ENCODE measurements at regions not wholly inside any gene's neighbourhood (a gene's known extent, or its start where the extent isn't known, plus 50 kb on each side); places are given as distances from the start of the nearest gene placed in this dataset.
"Not testable (repeated sequence)": the region's sequence is repeated elsewhere in the genome, so short reads cannot be mapped to it uniquely, and the experiment has no call there.

GRCh38 chr2:219868635-219869034, 241.2 kb downstream of the SLC4A3 start:
- H3K4me3 ChIP-seq (ENCODE audit: low read length), result no peak overlapping the region
- DNase-seq (ENCODE audit: low read depth), result no peak
- TF ChIP-seq CTCF (conservative IDR thresholded peaks at IDR 0.05; ENCODE audit: low read length), result no peak

GRCh38 chr2:219870041-219870440, 242.6 kb downstream of the SLC4A3 start:
- no peak overlapping the region for H3K4me3 ChIP-seq (ENCODE audit: low read length)
- TF ChIP-seq CTCF (conservative IDR thresholded peaks at IDR 0.05; ENCODE audit: low read length), result no peak
- DNase-seq (ENCODE audit: low read depth), result no peak

GRCh38 chr2:219871351-219871750, 243.9 kb downstream of the SLC4A3 start:
- TF ChIP-seq CTCF (conservative IDR thresholded peaks at IDR 0.05; ENCODE audit: low read length), result no peak
- no peak for DNase-seq (ENCODE audit: low read depth)
- no peak overlapping the region for H3K4me3 ChIP-seq (ENCODE audit: low read length)

- DNase-seq (ENCODE audit: low read depth), result no peak
- H3K4me3 ChIP-seq (ENCODE audit: low read length), result no peak overlapping the region
- no peak for TF ChIP-seq CTCF (conservative IDR thresholded peaks at IDR 0.05; ENCODE audit: low read length)
Measured at GRCh38 chr2:219875036-219875435, 247.6 kb downstream of the SLC4A3 start.

GRCh38 chr2:219875986-219876385, 248.6 kb downstream of the SLC4A3 start:
- not testable (repeated sequence) for DNase-seq (ENCODE audit: low read depth); H3K4me3 ChIP-seq (ENCODE audit: low read length)

- no peak for TF ChIP-seq CTCF (conservative IDR thresholded peaks at IDR 0.05; ENCODE audit: low read length)
- no peak overlapping the region for H3K4me3 ChIP-seq (ENCODE audit: low read length)
- DNase-seq (ENCODE audit: low read depth), result no peak
Measured at GRCh38 chr2:219876931-219877330, 249.5 kb downstream of the SLC4A3 start.

GRCh38 chr2:219877728-219878127, 250.3 kb downstream of the SLC4A3 start:
- TF ChIP-seq CTCF (conservative IDR thresholded peaks at IDR 0.05; ENCODE audit: low read length), result no peak
- no peak overlapping the region for H3K4me3 ChIP-seq (ENCODE audit: low read length)
- no peak for DNase-seq (ENCODE audit: low read depth)

- no peak for TF ChIP-seq CTCF (conservative IDR thresholded peaks at IDR 0.05; ENCODE audit: low read length)
- no peak for DNase-seq (ENCODE audit: low read depth)
- no peak overlapping the region for H3K4me3 ChIP-seq (ENCODE audit: low read length)
Measured at GRCh38 chr2:219878516-219878915, 251.1 kb downstream of the SLC4A3 start.

All from AG10803 (cell line).